OCI-LY1 (cell line): ENCODE measurements at regions not wholly inside any gene's neighbourhood (a gene's known extent, or its start where the extent isn't known, plus 50 kb on each side); places are given as distances from the start of the nearest gene placed in this dataset.

ENCODE experiments used
- EZH2 ChIP-seq: fragments of 200-600 bp; sonication (generic), shearing (Covaris generic); IDR thresholded peaks from 2 replicates; pipeline ENCODE4 v1.8.0; 2017; ENCODE audit warnings: borderline replicate concordance, mixed run types, mild to moderate bottlenecking, antibody characterized with exemption, low read length, moderate library complexity, mixed read lengths
- TF ChIP-seq, protein P1 (sequence below): fragments of 200-600 bp; sonication (generic), shearing (Covaris generic); IDR thresholded peaks from 2 replicates; pipeline ENCODE4 v1.5.1; 2017; ENCODE audit warnings: mild to moderate bottlenecking, antibody characterized with exemption, low read length, moderate library complexity, mixed read lengths

DNA sequence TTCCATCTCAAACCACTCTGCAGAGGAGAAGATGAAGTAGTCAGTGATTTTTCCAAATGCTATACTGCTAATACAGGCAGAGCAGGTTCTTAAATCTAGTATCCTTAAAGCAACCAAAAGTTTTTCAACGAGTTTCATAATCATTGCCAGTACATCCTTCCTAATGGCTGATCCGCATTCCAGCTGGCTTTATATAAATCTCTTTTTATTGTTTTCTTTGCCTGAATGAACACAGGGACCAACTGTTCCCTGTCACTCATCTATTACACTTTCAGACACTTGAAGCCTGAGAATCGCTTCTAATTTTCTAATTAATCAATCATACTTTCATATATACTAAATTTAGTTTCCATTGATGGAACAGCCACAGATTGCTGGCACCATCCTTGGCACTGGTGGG is 508.6 kb downstream of the RAB28 start:
- TF ChIP-seq EZH2: no peak
- TF ChIP-seq, protein P1, sequence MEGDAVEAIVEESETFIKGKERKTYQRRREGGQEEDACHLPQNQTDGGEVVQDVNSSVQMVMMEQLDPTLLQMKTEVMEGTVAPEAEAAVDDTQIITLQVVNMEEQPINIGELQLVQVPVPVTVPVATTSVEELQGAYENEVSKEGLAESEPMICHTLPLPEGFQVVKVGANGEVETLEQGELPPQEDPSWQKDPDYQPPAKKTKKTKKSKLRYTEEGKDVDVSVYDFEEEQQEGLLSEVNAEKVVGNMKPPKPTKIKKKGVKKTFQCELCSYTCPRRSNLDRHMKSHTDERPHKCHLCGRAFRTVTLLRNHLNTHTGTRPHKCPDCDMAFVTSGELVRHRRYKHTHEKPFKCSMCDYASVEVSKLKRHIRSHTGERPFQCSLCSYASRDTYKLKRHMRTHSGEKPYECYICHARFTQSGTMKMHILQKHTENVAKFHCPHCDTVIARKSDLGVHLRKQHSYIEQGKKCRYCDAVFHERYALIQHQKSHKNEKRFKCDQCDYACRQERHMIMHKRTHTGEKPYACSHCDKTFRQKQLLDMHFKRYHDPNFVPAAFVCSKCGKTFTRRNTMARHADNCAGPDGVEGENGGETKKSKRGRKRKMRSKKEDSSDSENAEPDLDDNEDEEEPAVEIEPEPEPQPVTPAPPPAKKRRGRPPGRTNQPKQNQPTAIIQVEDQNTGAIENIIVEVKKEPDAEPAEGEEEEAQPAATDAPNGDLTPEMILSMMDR: no peak
